ENCODE measurements at regions not wholly inside any gene's neighbourhood (a gene's known extent, or its start where the extent isn't known, plus 50 kb on each side); places are given as distances from the start of the nearest gene placed in this dataset.

DNA sequence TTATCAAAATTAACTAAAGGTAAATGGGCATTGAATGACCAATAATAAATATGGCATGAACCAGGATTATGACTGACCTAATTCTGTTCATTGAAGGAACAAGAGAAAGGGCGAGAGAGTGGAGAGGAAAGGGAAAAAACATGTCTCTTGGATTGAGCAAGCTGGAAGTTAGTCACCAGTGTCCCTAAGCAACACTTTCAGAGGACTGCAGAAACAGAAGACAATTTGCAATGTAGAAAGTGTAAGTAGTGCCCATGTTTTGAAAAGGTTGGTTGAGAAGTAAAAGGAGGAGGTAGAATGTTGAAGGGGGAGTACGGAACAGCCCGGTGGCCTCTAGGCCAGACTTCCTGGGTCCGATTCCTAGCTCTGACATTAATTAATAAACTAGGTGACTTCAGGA is 94.6 kb downstream of the FAS start:
- Mint-ChIP-seq H3K27ac (no peak overlapping the region), H3K4me3 (no peak overlapping the region), H3K4me1 (peaks cover 8% of the 10 kb centered on the region), H3K9me3 (no peaks in the 10 kb centered on the region), H3K36me3 (no peaks in the 10 kb centered on the region), H3K27me3 (peaks cover 5% of the 10 kb centered on the region)
- DNase-seq: no peak
- CTCF ChIA-PET: no interaction called here

DNA sequence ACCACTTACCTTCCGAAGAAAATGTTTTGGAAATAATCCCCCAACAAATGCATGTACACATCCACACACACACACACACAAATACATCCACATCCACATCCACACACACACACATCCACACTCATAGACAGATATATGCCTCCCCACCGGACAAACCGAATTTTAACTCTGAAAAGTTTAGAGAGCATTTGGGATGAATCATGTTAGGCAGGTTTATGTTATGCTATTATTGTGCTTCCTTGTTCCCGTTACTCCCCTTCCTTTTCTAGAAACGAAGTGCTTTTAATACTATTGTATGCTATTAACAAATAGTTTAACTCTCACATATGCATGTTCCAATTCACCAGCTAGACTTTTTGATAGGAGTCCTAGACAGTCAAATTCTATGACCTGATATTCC is 91.5 kb downstream of the FAS start:
- no peaks in the 10 kb centered on the region for H3K36me3 Mint-ChIP-seq
- H3K4me1 Mint-ChIP-seq: peaks cover 9% of the 10 kb centered on the region
- CTCF ChIA-PET: interaction anchor here (0.7 kb wide), 1 partner anchor 52 kb away, joined by 4 read pairs; no protein-coding TSS in a partner anchor
- no peak overlapping the region for H3K4me3 Mint-ChIP-seq
- H3K9me3 Mint-ChIP-seq: no peaks in the 10 kb centered on the region
- peaks cover 9% of the 10 kb centered on the region for H3K27me3 Mint-ChIP-seq
- no peak overlapping the region for H3K27ac Mint-ChIP-seq
- no peak for DNase-seq

DNA sequence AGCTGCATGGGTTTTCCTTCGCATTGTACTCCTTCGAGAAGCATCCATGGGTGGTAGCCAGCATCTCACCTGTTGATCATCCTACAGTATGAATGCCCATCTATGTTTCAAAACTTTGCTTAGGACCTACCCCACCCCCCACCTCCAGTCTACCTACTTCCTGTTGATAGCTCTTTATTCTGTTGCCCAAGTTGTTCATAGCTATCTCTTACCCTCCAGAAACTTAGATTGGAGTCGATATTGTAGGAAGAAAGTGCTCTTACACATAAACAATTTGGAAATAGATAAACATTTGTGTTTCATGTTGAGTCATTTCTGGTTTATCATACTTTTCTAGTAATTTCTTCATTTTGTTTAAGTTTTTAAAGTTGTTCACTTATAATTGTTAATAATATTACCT is 90.1 kb downstream of the FAS start:
- CTCF ChIA-PET: no interaction called here
- DNase-seq: no peak
- peaks cover 15% of the 10 kb centered on the region for H3K27me3 Mint-ChIP-seq
- H3K4me3 Mint-ChIP-seq: no peak overlapping the region
- H3K4me1 Mint-ChIP-seq: peaks cover 9% of the 10 kb centered on the region
- H3K9me3 Mint-ChIP-seq: no peaks in the 10 kb centered on the region
- H3K27ac Mint-ChIP-seq: no peak overlapping the region
- no peaks in the 10 kb centered on the region for H3K36me3 Mint-ChIP-seq

DNA sequence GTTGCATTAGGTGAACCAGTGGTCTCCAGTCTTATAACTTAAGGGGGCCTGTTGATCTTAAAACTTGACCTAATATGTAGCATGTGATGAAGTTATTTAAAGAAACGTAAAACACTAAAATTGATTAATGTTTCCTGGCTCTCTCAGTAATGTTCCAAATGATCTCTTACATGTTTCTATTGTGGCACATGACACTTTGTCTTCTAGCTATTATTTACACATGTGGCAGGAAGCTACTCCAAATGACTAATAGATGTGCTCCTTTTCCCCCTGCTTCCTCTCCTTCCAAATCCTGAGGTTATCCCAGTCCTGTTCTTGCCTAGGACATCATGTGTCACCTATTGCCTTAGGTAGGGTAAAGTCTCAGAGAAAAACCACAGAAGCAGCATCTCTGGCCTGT is 89.4 kb downstream of the FAS start:
- Mint-ChIP-seq H3K36me3 (no peaks in the 10 kb centered on the region), H3K27ac (no peak overlapping the region), H3K4me1 (peaks cover 9% of the 10 kb centered on the region), H3K4me3 (no peak overlapping the region), H3K27me3 (peaks cover 15% of the 10 kb centered on the region), H3K9me3 (no peaks in the 10 kb centered on the region)
- CTCF ChIA-PET: no interaction called here
- DNase-seq: no peak

DNA sequence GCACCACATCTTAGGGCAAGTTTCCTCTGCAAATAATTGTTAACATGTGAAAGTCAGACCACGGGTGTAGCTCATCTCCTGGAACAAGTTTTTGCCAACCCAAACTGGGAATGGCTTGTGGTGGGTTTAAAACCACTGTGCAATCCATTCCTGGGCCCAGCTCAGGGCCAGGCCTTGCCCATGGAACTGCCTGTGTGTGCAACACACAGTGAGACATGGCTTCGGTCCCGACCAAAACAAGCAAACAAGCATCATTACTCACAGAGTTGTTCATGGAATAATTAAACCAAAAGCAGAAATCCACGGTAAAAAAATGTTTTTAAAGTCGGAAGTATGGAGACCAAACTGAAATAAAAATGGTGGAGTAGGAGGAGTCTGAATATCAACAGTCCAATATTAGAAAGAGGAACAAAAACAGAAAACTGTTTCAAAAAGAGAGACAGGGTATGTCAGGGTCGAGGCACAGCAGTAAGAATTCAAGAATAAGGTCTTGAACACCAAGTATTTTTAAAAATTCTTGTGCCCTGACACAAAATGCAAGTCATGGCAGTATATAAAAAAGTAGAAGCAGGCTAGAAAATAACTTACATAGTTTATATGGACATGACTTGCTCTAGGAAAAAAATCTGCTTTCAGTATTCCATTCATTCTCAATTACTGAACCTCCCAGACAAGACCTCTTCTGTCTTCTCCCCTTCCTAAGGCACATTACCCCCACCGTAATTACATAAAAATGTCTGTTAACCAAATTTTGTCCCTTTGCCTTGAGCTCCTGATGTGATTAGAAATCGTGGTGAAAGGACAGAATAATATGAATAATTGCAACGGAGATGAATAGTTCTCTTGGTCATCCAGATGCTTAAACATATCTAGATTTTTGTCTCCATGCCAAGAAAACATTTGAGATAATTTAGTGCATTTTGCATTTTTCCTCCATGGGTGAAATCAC is 88.4 kb downstream of the FAS start:
- Mint-ChIP-seq H3K36me3 (no peaks in the 10 kb centered on the region), H3K27me3 (peaks cover 15% of the 10 kb centered on the region), H3K27ac (no peak overlapping the region), H3K9me3 (no peaks in the 10 kb centered on the region), H3K4me3 (no peak overlapping the region), H3K4me1 (peaks cover 9% of the 10 kb centered on the region)
- CTCF ChIA-PET: no interaction called here
- DNase-seq: no peak

DNA sequence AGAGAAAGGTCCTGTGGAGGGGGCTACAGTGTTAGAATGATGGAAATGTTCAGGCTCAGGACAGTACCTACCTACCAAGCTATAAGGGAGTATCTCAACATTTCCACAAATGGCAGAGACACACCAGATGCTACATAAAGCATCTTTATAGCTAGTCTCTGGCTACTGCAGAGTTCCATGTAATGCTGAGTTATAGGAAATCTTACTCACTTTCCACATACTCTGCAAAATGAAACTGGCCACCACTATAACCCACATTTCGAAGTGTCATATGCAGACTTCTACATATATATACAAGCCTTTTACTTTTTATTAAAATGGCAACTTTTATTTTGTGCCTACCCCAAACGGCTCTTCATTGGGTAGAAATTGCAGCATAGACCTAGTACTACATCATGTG is 85.5 kb downstream of the FAS start:
- Mint-ChIP-seq H3K27me3 (peaks cover 19% of the 10 kb centered on the region), H3K27ac (no peak overlapping the region), H3K4me3 (no peak overlapping the region), H3K9me3 (no peaks in the 10 kb centered on the region), H3K4me1 (peaks cover 5% of the 10 kb centered on the region), H3K36me3 (no peaks in the 10 kb centered on the region)
- CTCF ChIA-PET: interaction anchor here (1.1 kb wide), 1 partner anchor 8 kb away, joined by 3 read pairs; no protein-coding TSS in a partner anchor
- DNase-seq: no peak

DNA sequence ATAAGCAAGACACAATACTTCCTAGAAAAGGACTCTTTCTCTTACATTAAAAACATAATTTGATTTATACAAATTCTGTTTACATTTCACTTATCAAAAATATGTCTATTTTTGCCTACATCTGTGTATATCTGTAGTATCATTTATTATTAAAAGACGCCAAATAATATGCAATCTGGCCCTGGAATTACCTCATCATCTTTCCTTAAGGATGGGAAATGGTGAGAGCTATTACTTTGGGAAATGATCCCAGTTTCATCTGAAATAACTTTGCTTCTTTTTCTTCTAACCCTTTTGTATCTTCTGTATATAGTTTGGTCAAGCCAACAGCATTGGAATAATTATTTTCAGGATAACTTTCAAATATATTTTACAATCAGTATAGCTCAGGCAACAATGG is 85.0 kb downstream of the FAS start:
- DNase-seq: no peak
- Mint-ChIP-seq H3K9me3 (no peaks in the 10 kb centered on the region), H3K4me1 (peaks cover 3% of the 10 kb centered on the region), H3K4me3 (no peak overlapping the region), H3K27me3 (peaks cover 19% of the 10 kb centered on the region), H3K27ac (no peak overlapping the region), H3K36me3 (no peaks in the 10 kb centered on the region)
- CTCF ChIA-PET: interaction anchor here (1.1 kb wide), 1 partner anchor 9 kb away, joined by 3 read pairs; no protein-coding TSS in a partner anchor

DNA sequence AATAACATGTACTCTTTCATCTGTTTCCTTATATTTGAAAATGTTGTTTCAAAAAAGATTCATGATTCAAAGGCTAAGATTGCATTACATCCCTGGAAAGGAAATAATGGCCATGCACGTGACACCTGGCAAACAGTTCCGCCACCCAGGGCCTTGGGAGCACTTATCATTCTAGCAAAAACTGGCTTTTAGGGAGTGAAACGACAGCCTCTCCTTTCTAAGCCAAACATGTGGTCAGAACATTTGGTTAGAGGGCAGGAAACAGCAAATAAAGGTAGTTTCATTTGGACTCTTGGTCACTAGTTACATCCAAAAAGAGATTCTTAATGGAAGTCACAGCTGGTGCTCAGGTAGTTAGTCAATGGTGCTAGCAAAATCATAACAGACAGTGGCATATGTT is 83.5 kb downstream of the FAS start:
- H3K4me1 Mint-ChIP-seq: no peaks in the 10 kb centered on the region
- CTCF ChIA-PET: interaction anchor here (1.4 kb wide), 1 partner anchor 141 kb away, joined by 3 read pairs; no protein-coding TSS in a partner anchor
- H3K27me3 Mint-ChIP-seq: peaks cover 22% of the 10 kb centered on the region
- H3K36me3 Mint-ChIP-seq: no peaks in the 10 kb centered on the region
- no peak for DNase-seq
- H3K9me3 Mint-ChIP-seq: no peaks in the 10 kb centered on the region
- H3K4me3 Mint-ChIP-seq: no peak overlapping the region
- H3K27ac Mint-ChIP-seq: no peak overlapping the region

DNA sequence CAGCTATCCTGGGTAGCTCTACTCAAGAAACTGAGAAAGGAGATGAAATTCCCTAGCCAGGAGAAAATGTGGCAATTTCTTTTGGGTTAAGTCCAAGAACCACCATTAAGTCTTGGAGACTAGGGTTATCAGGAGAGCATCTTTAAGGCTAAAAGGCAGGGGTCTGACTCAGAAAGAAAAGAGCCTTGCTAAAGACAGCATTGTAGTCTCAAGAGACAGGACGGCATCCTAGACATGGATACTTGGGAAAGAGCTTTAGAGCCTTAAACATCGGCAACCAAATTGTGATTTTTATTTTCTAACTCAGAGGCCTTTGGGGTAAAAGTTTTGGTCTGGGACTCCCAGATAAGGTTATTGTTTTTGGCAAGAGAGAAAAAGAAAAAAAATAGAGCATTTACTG is 83.1 kb downstream of the FAS start:
- Mint-ChIP-seq H3K4me1 (no peaks in the 10 kb centered on the region), H3K4me3 (no peak overlapping the region), H3K9me3 (no peaks in the 10 kb centered on the region), H3K36me3 (no peaks in the 10 kb centered on the region), H3K27me3 (peaks cover 22% of the 10 kb centered on the region), H3K27ac (no peak overlapping the region)
- DNase-seq: no peak
- CTCF ChIA-PET: interaction anchor here (1.4 kb wide), 1 partner anchor 142 kb away, joined by 3 read pairs; no protein-coding TSS in a partner anchor

DNA sequence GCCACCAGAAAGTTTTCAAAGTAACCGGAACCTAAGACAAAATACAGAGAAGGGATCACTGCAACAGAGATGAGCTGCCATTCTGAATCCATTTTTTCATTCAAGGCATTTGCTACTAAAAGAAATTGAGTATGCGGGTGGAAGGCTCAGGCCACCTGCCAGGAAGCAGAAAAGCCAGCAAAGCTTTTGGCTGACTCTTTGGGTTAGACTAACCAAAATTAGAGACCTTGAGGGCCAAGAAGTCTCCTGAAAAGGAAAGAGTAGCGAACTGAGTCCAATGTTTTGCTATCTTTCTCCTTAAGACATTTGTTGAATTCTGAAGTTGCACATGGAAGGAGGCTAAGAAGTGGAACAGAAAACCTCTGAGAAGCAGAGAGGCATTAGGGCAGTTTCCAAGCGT is 79.0 kb downstream of the FAS start:
- DNase-seq: no peak
- Mint-ChIP-seq H3K27ac (no peak overlapping the region), H3K9me3 (no peaks in the 10 kb centered on the region), H3K4me3 (no peak overlapping the region), H3K36me3 (no peaks in the 10 kb centered on the region), H3K4me1 (no peaks in the 10 kb centered on the region), H3K27me3 (peaks cover 25% of the 10 kb centered on the region)
- CTCF ChIA-PET: interaction anchor here (0.7 kb wide), 1 partner anchor 120 kb away, joined by 3 read pairs; no protein-coding TSS in a partner anchor

All from activated naive CD4-positive, alpha-beta T cell treated with anti-CD3 and anti-CD28 coated beads, Interleukin-2, amount 10 ng/mL, durations not matched to agents 7 days and 5 days (primary cell).